A549 (cell line): ENCODE measurements at regions not wholly inside any gene's neighbourhood (a gene's known extent, or its start where the extent isn't known, plus 50 kb on each side); places are given as distances from the start of the nearest gene placed in this dataset.

Source experiments
- ATAC-seq, 2 experiments: fragments of 200-7000 bp in 1 of 2; fragments of >200 bp in 1 of 2; cut with Nextera tagmentation in 1 of 2; cut with Tn5 transposase in 1 of 2; 3 replicates each; pipeline versions ENCODE4 v1.8.0 to v1.9.1; 2018 to 2020; ENCODE audit warnings: mild to moderate bottlenecking in 1 of 2, moderate library complexity in 1 of 2
- CTCF ChIA-PET: fragments of 300-600 bp; sonication (Branson Sonifier 250); formaldehyde crosslinking; extraction: SDS; loops from one replicate; lab custom pipeline; 2021; ENCODE audit warnings: antibody characterized with exemption, inconsistent platforms; lab: Yijun Ruan, JAX
- POLR2A ChIA-PET: fragments of 350-600 bp; formaldehyde crosslinking; extraction: SDS; loops from one replicate; lab custom pipeline; 2021; ENCODE audit warnings: antibody characterized with exemption, inconsistent platforms; lab: Yijun Ruan, JAX
- DNase-seq, 2 experiments: peaks; one replicate each; pipeline versions ENCODE4 v3.0.0 to v3.0.0-alpha.2; 2011 to 2016; ENCODE audit warnings: low read depth in 1 of 2, low spot score in 1 of 2
- FAIRE-seq: peaks from 2 replicates; lab custom pipeline; 2011; peaks lifted over from hg19 to GRCh38; lab: Jason Lieb, UNC
- H3K27ac ChIP-seq, 2 experiments: fragments of >200 bp; sonication (Bioruptor Twin); formaldehyde crosslinking; 3 replicates each; pipeline ENCODE4 v1.5.1; 2016 to 2017
- H3K4me1 ChIP-seq: fragments of >200 bp; sonication (Bioruptor Twin); formaldehyde crosslinking; 3 replicates; pipeline ENCODE4 v1.6.1; 2016
- H3K4me2 ChIP-seq: fragments of >200 bp; sonication (Bioruptor Twin); formaldehyde crosslinking; 3 replicates; pipeline ENCODE4 v1.6.1; 2016
- H3K4me3 ChIP-seq: fragments of >200 bp; sonication (Bioruptor Twin); formaldehyde crosslinking; 3 replicates; pipeline ENCODE4 v1.5.1; 2016
- H3K9me3 ChIP-seq: fragments of >200 bp; sonication (Bioruptor Twin); formaldehyde crosslinking; 3 replicates; pipeline ENCODE4 v1.6.1; 2016
- ATOH8 ChIP-seq: fragments of 250-450 bp; sonication (Bioruptor Pico); IDR thresholded peaks from 2 replicates; pipeline ENCODE4 v1.5.0; 2020; ENCODE audit warnings: low read depth, mild to moderate bottlenecking, moderate library complexity
- CBX2 ChIP-seq: fragments of 200-600 bp; sonication (generic); IDR thresholded peaks from 2 replicates; pipeline ENCODE4 v1.6.1; 2016; ENCODE audit warnings: low read depth, mild to moderate bottlenecking, borderline replicate concordance
- CBX8 ChIP-seq: fragments of 200-600 bp; sonication (generic); IDR thresholded peaks from 2 replicates; pipeline ENCODE4 v1.6.1; 2016
- CHD4 ChIP-seq: fragments of 200-600 bp; sonication (generic); IDR thresholded peaks from 2 replicates; pipeline ENCODE4 v1.6.1; 2016; ENCODE audit warnings: antibody characterized with exemption, mild to moderate bottlenecking, borderline replicate concordance
- EHMT2 ChIP-seq: fragments of 200-600 bp; sonication (generic); IDR thresholded peaks from 2 replicates; pipeline ENCODE4 v1.6.1; 2016; ENCODE audit warnings: antibody characterized with exemption, low read depth, mild to moderate bottlenecking, moderate library complexity
- ELK1 ChIP-seq: fragments of 150-350 bp; IDR thresholded peaks from 2 replicates; pipeline ENCODE4 v1.6.1; 2014; ENCODE audit warnings: low read depth, mild to moderate bottlenecking, low read length
- EP300 ChIP-seq, 2 experiments: fragments of >200 bp; sonication (Bioruptor Twin); formaldehyde crosslinking; IDR thresholded peaks; 2 replicates in 1 of 2; 3 replicates in 1 of 2; pipeline ENCODE4 v1.6.1; 2016 to 2017
- FOSB ChIP-seq: fragments of 250-450 bp; sonication (Bioruptor Pico); IDR thresholded peaks from 2 replicates; pipeline ENCODE4 v1.5.0; 2020; ENCODE audit warnings: mild to moderate bottlenecking, moderate library complexity
- FOSL2 ChIP-seq, 2 experiments: fragments of 450-650 bp in 1 of 2; fragments of >200 bp in 1 of 2; sonication (Bioruptor Twin) in 1 of 2; formaldehyde crosslinking; IDR thresholded peaks; 2 replicates each; pipeline versions ENCODE4 v1.5.0 to v1.6.1; 2016 to 2020; ENCODE audit warnings: mild to moderate bottlenecking in 1 of 2, moderate library complexity in 1 of 2
- GATA3 ChIP-seq: IDR thresholded peaks from 2 replicates; pipeline ENCODE4 v1.6.1; 2012; ENCODE audit warnings: borderline replicate concordance
- HOXB13 ChIP-seq: fragments of 250-450 bp; sonication (Bioruptor Pico); IDR thresholded peaks from 2 replicates; pipeline ENCODE4 v1.5.0; 2020; ENCODE audit warnings: low read depth, mild to moderate bottlenecking, moderate library complexity
- KDM5A ChIP-seq: fragments of 200-600 bp; sonication (generic); IDR thresholded peaks from 2 replicates; pipeline ENCODE4 v1.6.1; 2016; ENCODE audit warnings: antibody characterized with exemption, mild to moderate bottlenecking
- NFE2L2 ChIP-seq: fragments of 150-350 bp; conservative IDR thresholded peaks from 2 replicates; pipeline ENCODE4 v1.6.1; 2014; ENCODE audit warnings: low read length
- NPAS2 ChIP-seq: fragments of 250-450 bp; sonication (Bioruptor Pico); IDR thresholded peaks from 2 replicates; pipeline ENCODE4 v1.8.0; 2022; ENCODE audit warnings: mild to moderate bottlenecking, moderate library complexity, borderline replicate concordance
- NR3C1 ChIP-seq: fragments of >200 bp; sonication (Bioruptor Twin); formaldehyde crosslinking; IDR thresholded peaks from 3 replicates; pipeline ENCODE4 v1.6.1; 2017
- POLR2AphosphoS2 ChIP-seq: conservative IDR thresholded peaks from 2 replicates; pipeline ENCODE4 v1.6.1; 2012; ENCODE audit warnings: low read length, improper control_type of control experiment, inconsistent platforms
- TFCP2L1 ChIP-seq: fragments of 250-450 bp; sonication (Bioruptor Pico); IDR thresholded peaks from 2 replicates; pipeline ENCODE4 v1.5.0; 2021; ENCODE audit warnings: mild to moderate bottlenecking
- TP53 ChIP-seq: fragments of 250-450 bp; sonication (Bioruptor Pico); IDR thresholded peaks from 2 replicates; pipeline ENCODE4 v1.5.0; 2021; ENCODE audit warnings: mild to moderate bottlenecking, moderate library complexity
- ZSCAN20 ChIP-seq: fragments of 250-450 bp; sonication (Bioruptor Pico); IDR thresholded peaks from 2 replicates; pipeline ENCODE4 v1.8.0; 2022; ENCODE audit warnings: mild to moderate bottlenecking, moderate library complexity
- WGBS: methylation state at CpG from one replicate; pipeline ENCODE4 v1.1.6; 2017; ENCODE audit errors: missing lambda C conversion rate; 5-methylcytosine and 5-hydroxymethylcytosine counted together
- TF ChIP-seq, protein P1 (sequence below): fragments of 200-600 bp; sonication (generic); IDR thresholded peaks from 2 replicates; pipeline ENCODE4 v1.6.1; 2016; ENCODE audit warnings: antibody characterized with exemption, mild to moderate bottlenecking, moderate library complexity
- TF ChIP-seq, protein P2 (sequence below): fragments of >200 bp; sonication (Bioruptor Twin); formaldehyde crosslinking; IDR thresholded peaks from 2 replicates; pipeline ENCODE4 v1.6.1; 2016
- TF ChIP-seq, protein P3 (sequence below): fragments of >200 bp; sonication (Bioruptor Twin); formaldehyde crosslinking; IDR thresholded peaks from 3 replicates; pipeline ENCODE4 v1.5.1; 2016

- Histone ChIP-seq H3K4me3 (no peak overlapping the region), H3K27ac (no peak overlapping the region), H3K4me1 (no peaks in the 10 kb centered on the region), H3K9me3 (no peaks in the 10 kb centered on the region), H3K4me2 (no peak overlapping the region)
- FAIRE-seq (no peak), DNase-seq (no peak), ATAC-seq (no peak)
- ChIA-PET POLR2A (no interaction called here), CTCF (no interaction called here)
- WGBS: 0% methylated on average over 1 of the region's 1 CpG
- TF ChIP-seq, protein P1, sequence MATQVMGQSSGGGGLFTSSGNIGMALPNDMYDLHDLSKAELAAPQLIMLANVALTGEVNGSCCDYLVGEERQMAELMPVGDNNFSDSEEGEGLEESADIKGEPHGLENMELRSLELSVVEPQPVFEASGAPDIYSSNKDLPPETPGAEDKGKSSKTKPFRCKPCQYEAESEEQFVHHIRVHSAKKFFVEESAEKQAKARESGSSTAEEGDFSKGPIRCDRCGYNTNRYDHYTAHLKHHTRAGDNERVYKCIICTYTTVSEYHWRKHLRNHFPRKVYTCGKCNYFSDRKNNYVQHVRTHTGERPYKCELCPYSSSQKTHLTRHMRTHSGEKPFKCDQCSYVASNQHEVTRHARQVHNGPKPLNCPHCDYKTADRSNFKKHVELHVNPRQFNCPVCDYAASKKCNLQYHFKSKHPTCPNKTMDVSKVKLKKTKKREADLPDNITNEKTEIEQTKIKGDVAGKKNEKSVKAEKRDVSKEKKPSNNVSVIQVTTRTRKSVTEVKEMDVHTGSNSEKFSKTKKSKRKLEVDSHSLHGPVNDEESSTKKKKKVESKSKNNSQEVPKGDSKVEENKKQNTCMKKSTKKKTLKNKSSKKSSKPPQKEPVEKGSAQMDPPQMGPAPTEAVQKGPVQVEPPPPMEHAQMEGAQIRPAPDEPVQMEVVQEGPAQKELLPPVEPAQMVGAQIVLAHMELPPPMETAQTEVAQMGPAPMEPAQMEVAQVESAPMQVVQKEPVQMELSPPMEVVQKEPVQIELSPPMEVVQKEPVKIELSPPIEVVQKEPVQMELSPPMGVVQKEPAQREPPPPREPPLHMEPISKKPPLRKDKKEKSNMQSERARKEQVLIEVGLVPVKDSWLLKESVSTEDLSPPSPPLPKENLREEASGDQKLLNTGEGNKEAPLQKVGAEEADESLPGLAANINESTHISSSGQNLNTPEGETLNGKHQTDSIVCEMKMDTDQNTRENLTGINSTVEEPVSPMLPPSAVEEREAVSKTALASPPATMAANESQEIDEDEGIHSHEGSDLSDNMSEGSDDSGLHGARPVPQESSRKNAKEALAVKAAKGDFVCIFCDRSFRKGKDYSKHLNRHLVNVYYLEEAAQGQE: no peak
- TF ChIP-seq NFE2L2 (no peak), ATOH8 (CRISPR knock-in tag) (no peak), CBX2 (no peak), POLR2AphosphoS2 (no peak), CBX8 (no peak), EHMT2 (no peak), ELK1 (no peak), NPAS2 (no peak), FOSL2 (IDR thresholded peaks at IDR 0.05) (no peak), FOSL2 (CRISPR knock-in tag; IDR thresholded peaks at IDR 0.05) (no peak), HOXB13 (CRISPR knock-in tag) (no peak), GATA3 (no peak), FOSB (no peak), NR3C1 (no peak), EP300 (IDR thresholded peaks at IDR 0.05) (no peak)
- TF ChIP-seq, protein P2, sequence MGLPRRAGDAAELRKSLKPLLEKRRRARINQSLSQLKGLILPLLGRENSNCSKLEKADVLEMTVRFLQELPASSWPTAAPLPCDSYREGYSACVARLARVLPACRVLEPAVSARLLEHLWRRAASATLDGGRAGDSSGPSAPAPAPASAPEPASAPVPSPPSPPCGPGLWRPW: no peak
These were observed 1194.6 kb downstream of the ADGRL3 start for GRCh38 chr4:62394766-62395165.

- WGBS: 6% methylated on average over 3 of the region's 3 CpGs
- POLR2A ChIA-PET: no interaction called here
- no peak for ATAC-seq
These were observed 1187.7 kb downstream of the ADGRL3 start for GRCh38 chr4:62387808-62388207.

More at GRCh38 chr4:62387808-62388207, 1187.7 kb downstream of the ADGRL3 start:
- H3K9me3 ChIP-seq: no peaks in the 10 kb centered on the region
- no peaks in the 10 kb centered on the region for H3K4me1 ChIP-seq
- TF ChIP-seq KDM5A (no peak), TFCP2L1 (CRISPR knock-in tag) (no peak), ATOH8 (CRISPR knock-in tag) (no peak), ZSCAN20 (no peak), NFE2L2 (no peak), CHD4 (no peak), TP53 (CRISPR knock-in tag) (no peak), FOSB (no peak)
- TF ChIP-seq, protein P3, sequence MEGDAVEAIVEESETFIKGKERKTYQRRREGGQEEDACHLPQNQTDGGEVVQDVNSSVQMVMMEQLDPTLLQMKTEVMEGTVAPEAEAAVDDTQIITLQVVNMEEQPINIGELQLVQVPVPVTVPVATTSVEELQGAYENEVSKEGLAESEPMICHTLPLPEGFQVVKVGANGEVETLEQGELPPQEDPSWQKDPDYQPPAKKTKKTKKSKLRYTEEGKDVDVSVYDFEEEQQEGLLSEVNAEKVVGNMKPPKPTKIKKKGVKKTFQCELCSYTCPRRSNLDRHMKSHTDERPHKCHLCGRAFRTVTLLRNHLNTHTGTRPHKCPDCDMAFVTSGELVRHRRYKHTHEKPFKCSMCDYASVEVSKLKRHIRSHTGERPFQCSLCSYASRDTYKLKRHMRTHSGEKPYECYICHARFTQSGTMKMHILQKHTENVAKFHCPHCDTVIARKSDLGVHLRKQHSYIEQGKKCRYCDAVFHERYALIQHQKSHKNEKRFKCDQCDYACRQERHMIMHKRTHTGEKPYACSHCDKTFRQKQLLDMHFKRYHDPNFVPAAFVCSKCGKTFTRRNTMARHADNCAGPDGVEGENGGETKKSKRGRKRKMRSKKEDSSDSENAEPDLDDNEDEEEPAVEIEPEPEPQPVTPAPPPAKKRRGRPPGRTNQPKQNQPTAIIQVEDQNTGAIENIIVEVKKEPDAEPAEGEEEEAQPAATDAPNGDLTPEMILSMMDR: no peak
- TF ChIP-seq, protein P1: no peak
- TF ChIP-seq, all 56 proteins: peak for 0
- CTCF ChIA-PET: no interaction called here
- H3K27ac ChIP-seq: no peak overlapping the region
- no peak for DNase-seq
- H3K4me3 ChIP-seq: no peak overlapping the region
- H3K4me2 ChIP-seq: no peak overlapping the region
- no peak for FAIRE-seq
